ENCODE measurements at regions not wholly inside any gene's neighbourhood (a gene's known extent, or its start where the extent isn't known, plus 50 kb on each side); places are given as distances from the start of the nearest gene placed in this dataset.

DNA sequence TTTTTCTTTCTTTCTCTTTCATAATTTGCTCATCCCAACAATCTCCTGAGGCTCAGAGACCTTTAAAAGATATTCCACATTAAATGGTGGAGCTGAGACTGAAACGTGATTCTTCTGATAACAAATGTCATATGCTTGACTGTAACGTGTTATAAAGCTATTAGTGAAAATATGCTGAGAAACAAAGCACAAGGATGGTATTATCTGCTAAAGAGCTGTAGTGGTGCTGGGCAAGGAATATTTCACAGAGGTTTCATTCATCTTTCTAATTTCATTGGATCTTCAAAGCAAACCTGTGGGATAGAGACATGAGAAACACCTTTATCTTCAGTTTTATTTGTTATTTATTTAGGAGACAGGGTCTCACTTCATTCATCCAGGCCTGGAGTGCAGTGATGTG lies 98.1 kb upstream of the WLS start:
- Histone ChIP-seq H3K27ac (ENCODE audit: low read length) (no peak overlapping the region), H3K36me3 (ENCODE audit: insufficient read depth, low read depth, low read length) (no peaks in the 10 kb centered on the region), H3K4me1 (ENCODE audit: insufficient read depth, low read length) (no peaks in the 10 kb centered on the region), H3K9ac (ENCODE audit: low read depth, low read length) (no peak overlapping the region), H3K27me3 (ENCODE audit: insufficient read depth, low read length) (no peaks in the 10 kb centered on the region), H3K4me3 (ENCODE audit: low read length) (no peak overlapping the region), H3K9me3 (ENCODE audit: insufficient read depth, low read depth, low read length) (no peaks in the 10 kb centered on the region)

DNA sequence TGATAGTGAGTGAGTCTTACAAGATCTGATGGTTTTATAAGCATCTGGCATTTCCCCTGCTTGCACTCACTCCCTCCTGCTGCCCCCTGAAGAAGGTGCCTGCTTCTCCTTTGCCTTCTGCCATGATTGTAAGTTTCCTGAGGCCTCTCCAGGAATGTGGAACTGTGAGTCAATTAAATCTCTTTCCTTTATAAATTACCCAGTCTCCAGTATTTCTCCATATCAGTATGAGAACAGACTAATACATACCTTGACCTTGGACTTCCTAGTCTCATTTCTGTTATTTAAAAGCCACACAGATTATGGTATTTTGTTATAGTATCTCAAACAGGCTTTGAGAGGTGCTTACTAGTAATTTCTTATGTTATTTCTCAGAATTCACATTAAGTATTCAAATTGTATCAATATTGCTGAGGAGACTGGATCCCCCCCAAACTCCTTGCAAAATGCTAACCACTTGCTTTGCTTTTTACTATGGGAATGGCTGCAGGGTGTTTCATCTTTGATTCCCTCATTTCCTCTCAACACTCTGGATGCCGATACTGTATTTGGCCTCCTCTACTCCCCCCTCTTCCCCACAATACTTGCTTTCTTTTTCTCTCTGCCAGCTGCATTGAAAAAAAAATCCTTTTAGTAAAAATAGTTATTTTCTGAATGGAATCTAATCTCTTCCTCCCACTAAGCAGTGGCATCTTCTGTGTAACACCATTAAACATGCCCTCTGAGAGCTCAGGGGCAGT lies 96.9 kb upstream of the WLS start:
- H3K36me3 ChIP-seq (ENCODE audit: insufficient read depth, low read depth, low read length): no peaks in the 10 kb centered on the region
- H3K27me3 ChIP-seq (ENCODE audit: insufficient read depth, low read length): no peaks in the 10 kb centered on the region
- no peak overlapping the region for H3K27ac ChIP-seq (ENCODE audit: low read length)
- H3K4me3 ChIP-seq (ENCODE audit: low read length): no peak overlapping the region
- no peaks in the 10 kb centered on the region for H3K4me1 ChIP-seq (ENCODE audit: insufficient read depth, low read length)
- no peak overlapping the region for H3K9ac ChIP-seq (ENCODE audit: low read depth, low read length)
- H3K9me3 ChIP-seq (ENCODE audit: insufficient read depth, low read depth, low read length): no peaks in the 10 kb centered on the region

DNA sequence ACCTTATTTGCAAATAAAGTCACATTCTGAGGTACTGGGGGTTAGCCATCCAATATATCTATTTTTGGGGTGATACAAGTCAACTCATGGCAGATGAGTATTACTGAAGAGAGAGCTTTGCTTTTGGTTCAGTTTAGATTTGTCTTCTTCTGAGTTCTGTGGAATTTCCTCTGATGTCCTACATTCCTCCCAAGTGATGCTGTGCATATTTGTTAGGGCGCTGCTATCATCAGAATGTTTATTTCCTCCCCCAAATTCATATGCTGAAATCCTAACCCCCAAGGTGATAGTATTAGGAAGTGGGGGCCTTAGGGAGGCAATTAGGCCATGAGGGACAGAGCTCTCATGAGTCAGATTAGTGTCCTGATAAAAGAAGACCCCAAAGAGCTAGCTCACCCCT lies 96.2 kb upstream of the WLS start:
- Histone ChIP-seq H3K36me3 (ENCODE audit: insufficient read depth, low read depth, low read length) (no peaks in the 10 kb centered on the region), H3K4me3 (ENCODE audit: low read length) (no peak overlapping the region), H3K9me3 (ENCODE audit: insufficient read depth, low read depth, low read length) (no peaks in the 10 kb centered on the region), H3K4me1 (ENCODE audit: insufficient read depth, low read length) (no peaks in the 10 kb centered on the region), H3K27me3 (ENCODE audit: insufficient read depth, low read length) (no peaks in the 10 kb centered on the region), H3K27ac (ENCODE audit: low read length) (no peak overlapping the region), H3K9ac (ENCODE audit: low read depth, low read length) (no peak overlapping the region)

DNA sequence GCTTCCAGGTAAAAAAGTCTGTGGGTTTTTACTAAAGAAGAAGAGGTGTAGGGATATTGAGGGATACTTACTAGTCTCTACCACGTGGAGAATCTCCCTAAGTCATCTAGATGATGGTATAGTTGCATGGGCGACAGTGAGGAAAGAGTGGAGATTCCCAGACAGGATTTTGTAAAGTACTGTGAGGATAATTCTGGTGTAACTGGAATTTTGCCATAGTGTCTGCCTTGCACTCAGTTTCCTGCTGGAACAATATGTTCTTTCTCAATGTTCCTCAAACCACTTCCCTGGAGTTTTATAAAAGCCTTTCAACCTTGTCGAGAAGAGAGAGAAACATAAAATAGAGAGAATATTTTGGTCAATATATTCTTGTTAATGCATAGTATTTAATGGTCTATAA lies 95.1 kb upstream of the WLS start:
- Histone ChIP-seq H3K9ac (ENCODE audit: low read depth, low read length) (no peak overlapping the region), H3K27ac (ENCODE audit: low read length) (no peak overlapping the region), H3K4me3 (ENCODE audit: low read length) (no peak overlapping the region), H3K27me3 (ENCODE audit: insufficient read depth, low read length) (no peaks in the 10 kb centered on the region), H3K36me3 (ENCODE audit: insufficient read depth, low read depth, low read length) (no peaks in the 10 kb centered on the region), H3K4me1 (ENCODE audit: insufficient read depth, low read length) (no peaks in the 10 kb centered on the region), H3K9me3 (ENCODE audit: insufficient read depth, low read depth, low read length) (no peaks in the 10 kb centered on the region)

DNA sequence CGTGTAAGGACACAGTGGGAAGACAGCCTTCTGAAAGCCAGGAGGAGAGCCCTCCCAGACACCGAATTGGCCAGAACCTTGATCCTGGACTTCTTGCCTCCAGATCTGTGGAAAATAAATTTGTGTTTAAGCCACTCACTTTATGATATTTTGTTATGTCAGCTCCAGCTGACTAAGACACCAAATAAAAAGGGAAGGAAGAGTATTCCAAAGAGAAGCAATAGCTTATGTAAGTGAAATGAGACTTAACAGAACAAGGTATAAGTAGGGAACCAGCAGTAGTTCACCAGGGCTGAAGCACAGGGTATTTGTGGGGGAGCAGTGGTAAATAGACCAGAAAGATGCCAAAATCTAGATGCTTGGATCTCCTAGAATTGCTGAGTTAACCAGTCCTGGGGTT lies 94.2 kb upstream of the WLS start:
- H3K4me1 ChIP-seq (ENCODE audit: insufficient read depth, low read length): no peaks in the 10 kb centered on the region
- H3K36me3 ChIP-seq (ENCODE audit: insufficient read depth, low read depth, low read length): no peaks in the 10 kb centered on the region
- H3K9ac ChIP-seq (ENCODE audit: low read depth, low read length): no peak overlapping the region
- H3K27ac ChIP-seq (ENCODE audit: low read length): no peak overlapping the region
- no peaks in the 10 kb centered on the region for H3K9me3 ChIP-seq (ENCODE audit: insufficient read depth, low read depth, low read length)
- no peaks in the 10 kb centered on the region for H3K27me3 ChIP-seq (ENCODE audit: insufficient read depth, low read length)
- H3K4me3 ChIP-seq (ENCODE audit: low read length): no peak overlapping the region

DNA sequence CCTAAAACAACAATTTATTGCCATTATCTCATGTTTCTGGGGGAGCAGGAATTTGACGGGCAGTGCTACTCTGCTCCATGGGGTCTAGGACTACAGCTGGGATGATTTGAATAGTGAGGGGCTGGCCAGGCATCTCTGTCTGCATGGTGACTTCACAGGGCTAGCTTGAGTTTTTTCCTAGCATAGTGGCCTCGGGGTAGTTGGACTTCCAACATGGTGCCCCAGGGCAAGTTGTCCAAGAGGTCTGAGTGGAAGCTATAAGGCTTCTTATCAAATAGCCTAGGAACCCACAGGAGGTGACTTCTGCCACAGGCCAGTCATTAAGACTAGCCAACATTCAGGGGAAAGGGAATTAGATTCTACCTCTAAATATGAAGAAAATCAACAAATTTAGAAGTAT lies 92.0 kb upstream of the WLS start:
- Histone ChIP-seq H3K4me1 (ENCODE audit: insufficient read depth, low read length) (peaks cover 6% of the 10 kb centered on the region; the same call in 1 of the 2 replicates), H3K4me3 (ENCODE audit: low read length) (no peak overlapping the region), H3K36me3 (ENCODE audit: insufficient read depth, low read depth, low read length) (no peaks in the 10 kb centered on the region), H3K27ac (ENCODE audit: low read length) (no peak overlapping the region), H3K27me3 (ENCODE audit: insufficient read depth, low read length) (no peaks in the 10 kb centered on the region), H3K9me3 (ENCODE audit: insufficient read depth, low read depth, low read length) (no peaks in the 10 kb centered on the region), H3K9ac (ENCODE audit: low read depth, low read length) (no peak overlapping the region)

DNA sequence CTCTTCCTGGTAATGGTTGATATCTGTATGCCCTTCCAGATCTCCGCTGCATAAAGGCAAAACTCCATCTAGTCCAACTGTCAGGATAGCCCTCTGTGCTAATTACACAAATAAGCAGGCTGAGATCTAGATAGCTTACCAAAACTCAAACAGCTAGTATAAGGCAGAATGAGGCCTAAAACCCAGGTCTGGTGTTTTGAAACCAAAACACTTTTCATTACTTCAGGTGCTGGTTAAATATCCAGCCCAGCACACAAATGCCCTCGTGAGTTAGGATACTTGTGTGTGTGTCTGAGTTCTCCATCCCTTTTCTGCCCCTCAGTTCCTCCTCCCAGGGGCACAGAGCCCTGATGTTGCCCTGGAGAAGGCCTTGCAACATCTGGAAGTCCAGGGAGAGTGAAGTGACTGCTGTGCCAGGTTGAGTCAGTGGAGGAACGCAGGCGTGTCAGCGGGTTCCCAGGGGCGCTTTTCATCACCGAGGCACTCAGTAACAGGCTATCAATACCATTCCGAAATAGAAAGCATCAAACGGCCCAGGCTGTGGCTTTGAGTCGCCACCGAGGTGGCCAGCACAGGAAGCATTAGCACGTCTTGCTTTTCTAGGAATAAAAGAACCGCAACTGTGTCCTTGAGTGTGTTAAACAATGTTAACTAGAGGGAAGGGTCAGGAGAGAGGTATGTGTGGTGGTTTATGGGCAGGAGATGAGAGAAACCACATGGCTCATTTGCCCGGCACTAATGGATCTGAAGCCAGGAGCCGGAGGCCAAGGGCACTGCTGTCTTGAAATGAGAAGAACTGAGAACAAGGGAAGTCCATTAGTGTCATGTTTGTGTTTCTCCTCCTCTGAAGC lies 90.7 kb upstream of the WLS start:
- Histone ChIP-seq H3K27me3 (ENCODE audit: insufficient read depth, low read length) (no peaks in the 10 kb centered on the region), H3K36me3 (ENCODE audit: insufficient read depth, low read depth, low read length) (no peaks in the 10 kb centered on the region), H3K9me3 (ENCODE audit: insufficient read depth, low read depth, low read length) (no peaks in the 10 kb centered on the region), H3K27ac (ENCODE audit: low read length) (no peak overlapping the region), H3K4me3 (ENCODE audit: low read length) (no peak overlapping the region), H3K4me1 (ENCODE audit: insufficient read depth, low read length) (peaks cover 6% of the 10 kb centered on the region; the same call in 1 of the 2 replicates), H3K9ac (ENCODE audit: low read depth, low read length) (no peak overlapping the region)

DNA sequence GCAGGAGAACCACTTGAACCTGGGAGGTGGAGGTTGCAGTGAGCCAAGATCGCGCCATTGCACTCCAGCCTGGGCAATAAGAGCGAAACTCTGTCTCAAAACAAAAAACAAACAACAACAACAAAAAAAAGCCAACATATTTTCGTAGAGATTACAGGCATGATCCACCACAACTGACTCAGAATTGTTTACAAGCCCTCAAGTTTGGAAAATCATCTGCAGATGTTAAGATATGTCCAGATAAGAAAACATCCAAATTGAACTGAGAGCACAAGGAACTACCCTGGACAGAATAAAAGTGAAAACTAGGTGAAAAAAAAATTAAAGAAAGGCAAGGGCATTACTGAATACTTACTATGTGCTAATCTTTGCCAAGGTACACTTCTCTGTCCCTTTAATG lies 89.8 kb upstream of the WLS start:
- Histone ChIP-seq H3K27ac (ENCODE audit: low read length) (no peak overlapping the region), H3K4me3 (ENCODE audit: low read length) (no peak overlapping the region), H3K9me3 (ENCODE audit: insufficient read depth, low read depth, low read length) (no peaks in the 10 kb centered on the region), H3K9ac (ENCODE audit: low read depth, low read length) (no peak overlapping the region), H3K36me3 (ENCODE audit: insufficient read depth, low read depth, low read length) (no peaks in the 10 kb centered on the region), H3K27me3 (ENCODE audit: insufficient read depth, low read length) (no peaks in the 10 kb centered on the region), H3K4me1 (ENCODE audit: insufficient read depth, low read length) (peaks cover 6% of the 10 kb centered on the region; the same call in 1 of the 2 replicates)

DNA sequence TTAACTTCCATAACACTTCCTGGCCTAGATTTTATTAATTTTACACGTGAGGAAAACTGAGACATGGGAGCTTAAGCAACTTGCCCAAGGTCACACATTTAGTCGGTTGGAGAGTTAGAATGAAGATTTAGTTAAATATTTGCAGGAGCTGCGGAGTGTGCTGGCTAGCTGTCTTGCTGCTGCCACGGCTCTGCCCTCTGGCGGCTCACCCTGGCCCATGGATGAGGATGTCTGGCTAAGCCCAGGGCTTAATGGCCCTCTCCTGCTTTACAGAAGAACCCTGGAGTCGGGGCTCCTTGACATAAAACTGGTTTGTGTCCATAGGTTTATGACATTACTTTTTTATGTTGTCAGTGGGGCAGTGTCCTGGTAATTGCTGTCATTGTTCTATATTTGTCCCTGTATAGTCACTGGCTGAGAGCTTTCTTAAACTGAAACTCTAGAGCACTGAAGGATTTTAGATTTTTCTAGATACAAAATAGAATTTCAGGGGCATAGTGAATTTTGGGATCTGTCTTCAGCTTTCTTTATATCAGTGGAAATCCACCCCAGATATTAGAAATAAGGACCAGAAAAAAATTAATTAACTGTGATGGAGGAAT lies 88.9 kb upstream of the WLS start:
- H3K36me3 ChIP-seq (ENCODE audit: insufficient read depth, low read depth, low read length): no peaks in the 10 kb centered on the region
- H3K9me3 ChIP-seq (ENCODE audit: insufficient read depth, low read depth, low read length): no peaks in the 10 kb centered on the region
- no peak overlapping the region for H3K4me3 ChIP-seq (ENCODE audit: low read length)
- H3K27ac ChIP-seq (ENCODE audit: low read length): no peak overlapping the region
- H3K9ac ChIP-seq (ENCODE audit: low read depth, low read length): no peak overlapping the region
- H3K27me3 ChIP-seq (ENCODE audit: insufficient read depth, low read length): no peaks in the 10 kb centered on the region
- H3K4me1 ChIP-seq (ENCODE audit: insufficient read depth, low read length): peaks cover 6% of the 10 kb centered on the region; the same call in 1 of the 2 replicates

DNA sequence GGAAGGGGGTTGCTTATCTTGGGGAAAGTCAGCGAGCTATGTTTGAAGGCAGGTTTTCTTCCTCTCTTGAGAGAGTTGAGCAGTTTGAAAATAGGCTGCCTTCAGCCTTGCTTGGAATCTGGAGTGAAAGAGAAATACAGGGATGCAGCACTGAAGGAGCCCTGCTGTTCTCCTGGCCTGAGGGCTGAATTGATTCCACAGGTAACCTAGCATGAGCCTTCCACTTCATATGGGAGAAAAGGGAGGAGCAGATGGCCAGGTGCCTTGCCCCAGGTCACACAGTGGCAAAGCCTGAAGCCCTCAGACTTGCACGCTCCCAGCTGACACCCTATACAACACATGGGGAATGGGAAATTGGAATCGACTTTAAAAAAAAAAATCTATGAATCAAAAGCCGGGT lies 88.0 kb upstream of the WLS start:
- H3K9ac ChIP-seq (ENCODE audit: low read depth, low read length): no peak overlapping the region
- H3K27ac ChIP-seq (ENCODE audit: low read length): no peak overlapping the region
- H3K9me3 ChIP-seq (ENCODE audit: insufficient read depth, low read depth, low read length): no peaks in the 10 kb centered on the region
- H3K4me1 ChIP-seq (ENCODE audit: insufficient read depth, low read length): peaks cover 6% of the 10 kb centered on the region; the same call in 1 of the 2 replicates
- H3K4me3 ChIP-seq (ENCODE audit: low read length): no peak overlapping the region
- H3K27me3 ChIP-seq (ENCODE audit: insufficient read depth, low read length): no peaks in the 10 kb centered on the region
- no peaks in the 10 kb centered on the region for H3K36me3 ChIP-seq (ENCODE audit: insufficient read depth, low read depth, low read length)

DNA sequence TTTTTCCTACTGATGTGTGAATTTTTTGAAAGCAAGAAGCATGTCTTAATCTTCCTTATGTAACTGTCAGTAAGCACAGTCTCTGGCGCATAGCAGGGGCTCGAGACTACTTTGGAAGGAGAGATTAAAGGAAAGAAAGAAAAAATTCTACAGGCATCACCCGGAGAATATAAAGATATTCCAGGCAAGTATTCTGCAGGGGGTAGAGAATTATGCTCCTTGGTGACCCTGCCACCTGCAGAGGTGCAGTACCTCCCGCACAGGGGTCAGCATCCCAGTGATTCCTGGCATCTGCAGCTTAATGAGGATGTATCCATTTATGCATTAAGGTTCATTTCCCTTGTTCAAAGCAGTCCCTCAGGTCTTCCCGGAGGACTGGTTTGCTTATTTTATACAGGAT lies 87.6 kb upstream of the WLS start:
- Histone ChIP-seq H3K4me3 (ENCODE audit: low read length) (no peak overlapping the region), H3K9ac (ENCODE audit: low read depth, low read length) (no peak overlapping the region), H3K4me1 (ENCODE audit: insufficient read depth, low read length) (peaks cover 6% of the 10 kb centered on the region; the same call in 1 of the 2 replicates)

More for the DNA sequence above, 87.6 kb upstream of the WLS start:
- Histone ChIP-seq H3K36me3 (ENCODE audit: insufficient read depth, low read depth, low read length) (no peaks in the 10 kb centered on the region), H3K27ac (ENCODE audit: low read length) (no peak overlapping the region), H3K9me3 (ENCODE audit: insufficient read depth, low read depth, low read length) (no peaks in the 10 kb centered on the region), H3K27me3 (ENCODE audit: insufficient read depth, low read length) (no peaks in the 10 kb centered on the region)
